Heart left ventricle (tissue), 16 donors: ENCODE measurements at regions not wholly inside any gene's neighbourhood (a gene's known extent, or its start where the extent isn't known, plus 50 kb on each side); places are given as distances from the start of the nearest gene placed in this dataset.

Experiments used
- ATAC-seq, 4 donors: fragments of 200-7000 bp; cut with Tn5 transposase; one replicate each; pipeline ENCODE4 v1.9.1; 2020 to 2022; ENCODE audit warnings: moderate library complexity in 4 of 4, mild to moderate bottlenecking in 3 of 4, moderate number of reproducible peaks in 1 of 4
- DNase-seq, 5 donors: peaks; one replicate each; pipeline ENCODE4 v3.0.0-alpha.2; 2020
- H3K27ac ChIP-seq, 12 donors: fragments of 200-600 bp; sonication (generic) in 4 of 12; one replicate each; pipeline versions ENCODE4 v1.5.0 to v1.8.0; 2016 to 2022; ENCODE audit warnings: mild to moderate bottlenecking in 2 of 12
- H3K27me3 ChIP-seq, 9 donors: fragments of 200-600 bp; sonication (generic) in 2 of 9; one replicate each; pipeline versions ENCODE4 v1.5.1 to v1.8.0; 2016 to 2022; ENCODE audit warnings: mild to moderate bottlenecking in 3 of 9
- H3K36me3 ChIP-seq, 9 donors: fragments of 200-600 bp; sonication (generic) in 2 of 9; one replicate each; pipeline versions ENCODE4 v1.5.0 to v1.8.0; 2018 to 2022; ENCODE audit warnings: mild to moderate bottlenecking in 2 of 9
- H3K4me1 ChIP-seq, 12 donors: fragments of 200-600 bp; sonication (generic) in 4 of 12; one replicate each; pipeline versions ENCODE4 v1.5.0 to v1.8.0; 2016 to 2022; ENCODE audit warnings: mild to moderate bottlenecking in 3 of 12
- H3K4me3 ChIP-seq, 12 donors: fragments of 200-600 bp; sonication (generic) in 4 of 12; one replicate each; pipeline versions ENCODE4 v1.5.0 to v1.8.0; 2017 to 2022; ENCODE audit warnings: mild to moderate bottlenecking in 9 of 12, moderate library complexity in 4 of 12
- H3K9me3 ChIP-seq, 12 donors: fragments of 200-600 bp; sonication (generic) in 4 of 12; one replicate each; pipeline versions ENCODE4 v1.5.0 to v1.8.0; 2016 to 2022; ENCODE audit warnings: mild to moderate bottlenecking in 1 of 12
- POLR2A ChIP-seq, 2 donors: fragments of 450-650 bp; IDR thresholded peaks; one replicate each; pipeline ENCODE4 v1.6.1; 2017; ENCODE audit warnings: antibody characterized with exemption in 2 of 2, mild to moderate bottlenecking in 2 of 2, moderate library complexity in 2 of 2
- WGBS, 4 donors: extraction: QIAGEN DNeasy Blood & Tissue Kit in 2 of 4; methylation state at CpG; one replicate each; pipeline versions ENCODE4 v1.1.5 to v1.1.7; 2013 to 2018; 5-methylcytosine and 5-hydroxymethylcytosine counted together
- intact Hi-C, 10 donors: fragments of 100-400 bp; cut with DNase I; formaldehyde crosslinking; loops; one replicate each; pipeline versions ENCODE4 v1.11.1 to v1.14.2; 2022
- TF ChIP-seq, protein P1 (sequence below), 12 donors: fragments of 200-600 bp; sonication (generic) in 4 of 12; IDR thresholded peaks; one replicate each; pipeline versions ENCODE4 v1.5.0 to v1.8.0; 2018 to 2022; ENCODE audit warnings: antibody characterized with exemption in 12 of 12, mild to moderate bottlenecking in 5 of 12
- donor health status: ischemic (EF 13 %, LVEDD 7.1; RV severe dilation, severe dysfunction).
- donor health status: healthy with polysubstance abuse.
- donor health status: DM: no; HTN: yes; CAD: no.
- donor health status: DM: no; HTN: no; CAD: no.
- donor health status: ischemic (EF 25% LVEDD 6.9; RV normal size, moderate dysfunction).
- donor health status: ischemic (EF 25% LVEDD 5.7; RV mildly dilated, moderate dysfunction).
- donor health status: healthy.
- donor health status: DM: yes; HTN: yes; CAD: no.
- donor health status: ischemic (EF 35%, LVEDD 5.7; RV mildly dilated, moderate dysfunction).
- donor health status: nonischemic (EF 11% LVEDD 7.7; RV severe dilation, severe dysfunction).
- donor health status: DM: yes; HTN: yes; CAD: no.
- donor health status: PGD.
- donor health status: ischemic (EF 29% LVEDD 5.4; RV normal size, mild dysfunction).
- donor health status: nonischemic (EF 23%, LVEDD 6.1; RV moderate dilation, normal function).

- WGBS, 4 donors: 77 to 91% (median 86%) methylated on average over 2 of the region's 2 CpGs
- intact Hi-C loops: no loop called here
- H3K36me3 ChIP-seq: no peaks in the 10 kb centered on the region
- TF ChIP-seq, protein P1, sequence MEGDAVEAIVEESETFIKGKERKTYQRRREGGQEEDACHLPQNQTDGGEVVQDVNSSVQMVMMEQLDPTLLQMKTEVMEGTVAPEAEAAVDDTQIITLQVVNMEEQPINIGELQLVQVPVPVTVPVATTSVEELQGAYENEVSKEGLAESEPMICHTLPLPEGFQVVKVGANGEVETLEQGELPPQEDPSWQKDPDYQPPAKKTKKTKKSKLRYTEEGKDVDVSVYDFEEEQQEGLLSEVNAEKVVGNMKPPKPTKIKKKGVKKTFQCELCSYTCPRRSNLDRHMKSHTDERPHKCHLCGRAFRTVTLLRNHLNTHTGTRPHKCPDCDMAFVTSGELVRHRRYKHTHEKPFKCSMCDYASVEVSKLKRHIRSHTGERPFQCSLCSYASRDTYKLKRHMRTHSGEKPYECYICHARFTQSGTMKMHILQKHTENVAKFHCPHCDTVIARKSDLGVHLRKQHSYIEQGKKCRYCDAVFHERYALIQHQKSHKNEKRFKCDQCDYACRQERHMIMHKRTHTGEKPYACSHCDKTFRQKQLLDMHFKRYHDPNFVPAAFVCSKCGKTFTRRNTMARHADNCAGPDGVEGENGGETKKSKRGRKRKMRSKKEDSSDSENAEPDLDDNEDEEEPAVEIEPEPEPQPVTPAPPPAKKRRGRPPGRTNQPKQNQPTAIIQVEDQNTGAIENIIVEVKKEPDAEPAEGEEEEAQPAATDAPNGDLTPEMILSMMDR (IDR thresholded peaks at IDR 0.05): no peak
- TF ChIP-seq POLR2A (IDR thresholded peaks at IDR 0.05): no peak
- no peak overlapping the region for H3K4me3 ChIP-seq
- H3K4me1 ChIP-seq: peaks cover 0 to 4% (median 0%) of the 10 kb centered on the region in 12 donors
- no peak overlapping the region for H3K27ac ChIP-seq
- no peak for DNase-seq
- no peak for ATAC-seq
- H3K9me3 ChIP-seq: no peaks in the 10 kb centered on the region
- no peaks in the 10 kb centered on the region for H3K27me3 ChIP-seq
These were observed 143.2 kb upstream of the SETBP1 start for GRCh38 chr18:44537526-44537925.

DNA sequence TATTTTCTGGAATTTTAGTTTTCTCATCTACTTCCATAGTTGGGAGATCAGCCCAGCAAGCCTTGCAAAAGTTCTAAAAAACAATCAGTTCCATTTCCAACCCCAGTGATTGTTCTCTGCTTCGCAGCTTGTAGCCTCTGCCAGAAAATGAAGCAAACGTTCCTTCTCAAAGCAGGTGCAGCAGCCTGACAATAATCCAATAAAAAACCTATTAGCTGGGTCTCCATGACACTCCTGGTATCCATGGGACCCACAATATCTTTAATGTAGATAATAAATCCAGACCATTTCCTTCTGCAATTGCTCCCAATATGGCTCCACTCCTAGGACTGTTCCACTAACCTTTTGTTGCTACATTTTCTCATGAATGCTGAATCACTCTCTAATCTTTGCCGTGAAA is 140.8 kb upstream of the SETBP1 start:
- intact Hi-C loops: no loop called here
- ATAC-seq (no peak), DNase-seq (no peak)
- no peak overlapping the region for H3K27ac ChIP-seq
- no peaks in the 10 kb centered on the region for H3K36me3 ChIP-seq
- 74 to 78% (median 77%) methylated on average over 3 of the region's 3 CpGs for WGBS, 4 donors
- no peaks in the 10 kb centered on the region for H3K9me3 ChIP-seq
- no peak overlapping the region for H3K4me3 ChIP-seq
- TF ChIP-seq, protein P1 (IDR thresholded peaks at IDR 0.05): no peak
- no peak for TF ChIP-seq POLR2A (IDR thresholded peaks at IDR 0.05)
- peaks cover 0 to 4% (median 0%) of the 10 kb centered on the region in 12 donors for H3K4me1 ChIP-seq
- no peaks in the 10 kb centered on the region for H3K27me3 ChIP-seq

DNA sequence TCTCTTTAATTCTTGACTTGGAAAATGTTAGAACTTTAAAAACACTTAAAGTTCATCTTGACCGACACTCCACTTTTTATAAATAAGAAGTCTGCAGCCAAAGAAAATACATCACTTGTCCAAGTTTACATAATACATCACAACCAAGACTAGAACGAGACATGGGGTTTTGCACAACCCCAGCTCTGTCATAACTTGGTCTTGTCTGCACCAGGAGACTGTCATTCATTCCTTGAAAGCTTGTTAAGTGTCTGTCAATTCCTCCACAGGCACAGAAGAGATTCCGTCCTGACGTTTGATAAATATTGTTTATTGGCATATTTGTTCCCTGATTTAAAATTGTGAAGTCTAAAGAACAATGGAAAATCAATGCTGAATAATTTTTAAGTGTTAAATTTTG is 139.5 kb upstream of the SETBP1 start:
- intact Hi-C loops: no loop called here
- H3K4me1 ChIP-seq: peaks cover 0 to 4% (median 0%) of the 10 kb centered on the region in 12 donors
- DNase-seq (no peak), ATAC-seq (peak in 3 of 4 donors; percentile 42 to 72 (median 66))
- H3K9me3 ChIP-seq: no peaks in the 10 kb centered on the region
- no peak overlapping the region for H3K27ac ChIP-seq
- H3K36me3 ChIP-seq: no peaks in the 10 kb centered on the region
- 48 to 66% (median 59%) methylated on average over 4 of the region's 4 CpGs for WGBS, 4 donors
- H3K27me3 ChIP-seq: no peaks in the 10 kb centered on the region
- H3K4me3 ChIP-seq: no peak overlapping the region
- TF ChIP-seq, protein P1 (IDR thresholded peaks at IDR 0.05): no peak
- no peak for TF ChIP-seq POLR2A (IDR thresholded peaks at IDR 0.05)

DNA sequence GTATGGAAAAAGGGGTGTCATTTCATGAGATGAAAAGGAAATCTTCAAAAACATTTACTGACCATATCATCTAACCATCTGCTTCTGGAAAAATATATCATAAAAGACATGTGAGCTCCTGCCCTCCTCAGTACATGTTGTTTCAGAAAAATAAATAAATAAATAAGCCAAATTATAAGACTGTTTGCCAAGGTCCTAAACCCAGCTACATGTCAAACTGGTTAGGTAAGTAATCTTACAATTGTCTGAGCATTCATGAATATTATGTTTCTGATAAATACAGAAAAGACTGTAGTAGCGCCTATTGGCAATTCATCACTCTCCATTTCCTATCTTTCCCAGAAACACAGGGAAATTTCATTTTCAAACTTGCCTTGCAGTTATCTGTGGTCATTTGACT is 138.9 kb upstream of the SETBP1 start:
- peaks cover 0 to 4% (median 0%) of the 10 kb centered on the region in 12 donors for H3K4me1 ChIP-seq
- no peak for TF ChIP-seq POLR2A (IDR thresholded peaks at IDR 0.05)
- TF ChIP-seq, protein P1 (IDR thresholded peaks at IDR 0.05): no peak
- no peak for DNase-seq
- 0 to 4% (median 2%) methylated on average over 1 of the region's 1 CpG for WGBS, 4 donors
- H3K36me3 ChIP-seq: no peaks in the 10 kb centered on the region
- no peaks in the 10 kb centered on the region for H3K27me3 ChIP-seq
- intact Hi-C loops: no loop called here
- H3K4me3 ChIP-seq: no peak overlapping the region
- H3K9me3 ChIP-seq: no peaks in the 10 kb centered on the region
- H3K27ac ChIP-seq: no peak overlapping the region
- ATAC-seq: no peak
